HepG2 (cell line): ENCODE measurements at regions not wholly inside any gene's neighbourhood (a gene's known extent, or its start where the extent isn't known, plus 50 kb on each side); places are given as distances from the start of the nearest gene placed in this dataset.

ENCODE experiments used
- TAF15 ChIP-seq: fragments of 200-400 bp; formaldehyde crosslinking; IDR thresholded peaks from one replicate; pipeline ENCODE4 v1.6.1; 2018; ENCODE audit warnings: mild to moderate bottlenecking, low read depth, low read length; ENCODE audit not compliant: poor library complexity, severe bottlenecking
- TRIM24 ChIP-seq: sonication (generic); formaldehyde crosslinking; IDR thresholded peaks from 2 replicates; pipeline ENCODE4 v1.8.0; 2022; ENCODE audit warnings: mild to moderate bottlenecking, missing genetic modification reagents
- ZBTB1 ChIP-seq: sonication (generic); formaldehyde crosslinking; IDR thresholded peaks from 2 replicates; pipeline ENCODE4 v1.4.0; 2020; ENCODE audit warnings: missing genetic modification reagents, borderline replicate concordance
- ZBTB40 ChIP-seq, 2 experiments: fragments of 450-650 bp in 1 of 2; sonication (generic) in 1 of 2; formaldehyde crosslinking in 1 of 2; IDR thresholded peaks; 2 replicates each; pipeline versions ENCODE4 v1.6.1 to v1.8.0; 2016 to 2022; ENCODE audit warnings: antibody characterized with exemption in 1 of 2, mild to moderate bottlenecking in 1 of 2, missing genetic modification reagents in 1 of 2
- ZNF275 ChIP-seq: sonication (generic); formaldehyde crosslinking; IDR thresholded peaks from 2 replicates; pipeline ENCODE4 v1.8.0; 2022; ENCODE audit warnings: missing genetic modification reagents, mild to moderate bottlenecking, inconsistent platforms, borderline replicate concordance

GRCh38 chr10:78361031-78361430, 327.4 kb downstream of the RPS24 start (continued):
- no peak for TF ChIP-seq ZBTB40 (IDR thresholded peaks at IDR 0.05)
- no peak for TF ChIP-seq ZBTB40 (CRISPR knock-in tag; IDR thresholded peaks at IDR 0.05)
- no peak for TF ChIP-seq TAF15
- TF ChIP-seq ZNF275 (CRISPR knock-in tag), result no peak
- TF ChIP-seq ZBTB1 (CRISPR knock-in tag), result no peak
- no peak for TF ChIP-seq TRIM24 (CRISPR knock-in tag)
